Right lobe of liver (tissue), 4 donors: ENCODE measurements at regions not wholly inside any gene's neighbourhood (a gene's known extent, or its start where the extent isn't known, plus 50 kb on each side); places are given as distances from the start of the nearest gene placed in this dataset.

Experiments used
- CTCF ChIP-seq, 4 donors: fragments of 200-600 bp in 3 of 4; fragments of 450-650 bp in 1 of 4; IDR thresholded peaks; one replicate each; pipeline versions ENCODE4 v1.5.1 to v1.8.0; 2016 to 2022; ENCODE audit warnings: antibody characterized with exemption in 4 of 4, mild to moderate bottlenecking in 2 of 4
- POLR2A ChIP-seq: fragments of 450-650 bp; IDR thresholded peaks from one replicate; pipeline ENCODE4 v1.6.1; 2017; ENCODE audit warnings: antibody characterized with exemption, mild to moderate bottlenecking
- donor health status: DM: no; HTN: no; CAD: no.
- donor health status: DM: no; HTN: no; CAD: no.
- donor health status: DM: no; HTN: yes; CAD: no.

- TF ChIP-seq POLR2A (no peak), CTCF (IDR thresholded peaks at IDR 0.05) (no peak)
Measured at GRCh38 chr4:153126137-153126536, 78.1 kb upstream of the TRIM2 start.
